ENCODE measurements at regions not wholly inside any gene's neighbourhood (a gene's known extent, or its start where the extent isn't known, plus 50 kb on each side); places are given as distances from the start of the nearest gene placed in this dataset.

- Histone ChIP-seq H3K9ac (ENCODE audit: insufficient read depth in 1 of 2, low read depth in 2 of 2, low read length in 2 of 2) (no peak overlapping the region), H3K4me3 (no peak overlapping the region), H3K4me2 (ENCODE audit: insufficient read depth, low read length) (no peak overlapping the region), H3K27me3 (ENCODE audit: control insufficient read depth in 2 of 2, insufficient read depth in 2 of 2, low read length in 2 of 2) (no peaks in the 10 kb centered on the region), H2AFZ (ENCODE audit: low read depth, low read length) (no peak overlapping the region), H3K4me1 (replicated peaks in 1 of 2; ENCODE audit: control insufficient read depth in 2 of 2, insufficient read depth in 2 of 2, low read length in 2 of 2) (no peaks in the 10 kb centered on the region), H3K36me3 (ENCODE audit: control insufficient read depth, insufficient read depth, low read length) (no peaks in the 10 kb centered on the region), H3K27ac (ENCODE audit: extremely low read depth, low read depth, low read length) (no peak overlapping the region), H3K9me1 (ENCODE audit: control insufficient read depth, insufficient read depth, low read length) (no peaks in the 10 kb centered on the region), H3K9me3 (replicated peaks; ENCODE audit: control insufficient read depth, insufficient read depth, low read depth, low read length) (no peaks in the 10 kb centered on the region), H3K79me2 (ENCODE audit: control insufficient read depth, insufficient read depth, low read length) (no peaks in the 10 kb centered on the region), H4K20me1 (replicated peaks; ENCODE audit: control insufficient read depth, insufficient read depth, low read length) (no peaks in the 10 kb centered on the region)
- ChIA-PET CTCF (ENCODE audit: low intra/inter-chr PET ratio) (no interaction called here), POLR2A (no interaction called here)
- TF ChIP-seq ARNT (IDR thresholded peaks at IDR 0.05) (no peak), HOMEZ (CRISPR knock-in tag; IDR thresholded peaks at IDR 0.05) (no peak), ZNF282 (CRISPR knock-in tag; IDR thresholded peaks at IDR 0.05) (no peak), CEBPG (CRISPR knock-in tag; IDR thresholded peaks at IDR 0.05) (no peak), CEBPG (tag; conservative IDR thresholded peaks at IDR 0.05 in 1 of 2, IDR thresholded peaks at IDR 0.05 in 1 of 2) (0 out of 4 replicates have a peak, but pooled peaks of 1 of the 2 experiments have one; percentile 13)
- 0% methylated on average over 2 of the region's 2 CpGs for whole genome bisulfite sequencing (ENCODE audit: insufficient coverage, low coverage, missing lambda C conversion rate)
- FAIRE-seq, result no peak
- intact Hi-C loops (cut with micrococcal nuclease), result no loop called here
- ATAC-seq, result no peak
- no peak for DNase-seq (ENCODE audit: extremely low read depth in 1 of 4, low spot score in 3 of 4)
- in situ Hi-C loops (cut with MboI), result no loop called here
- BruUV-seq (replicated peaks), result no TSS peak
Measured at GRCh38 chr4:121472937-121473721, 92.3 kb upstream of the QRFPR start.

All from K562 (cell line).